Calu3 (cell line): ENCODE measurements at regions not wholly inside any gene's neighbourhood (a gene's known extent, or its start where the extent isn't known, plus 50 kb on each side); places are given as distances from the start of the nearest gene placed in this dataset.

ENCODE experiments used
- BruUV-seq: library from RNA; stranded (reverse); fragments of 400-500 nt; replicated peaks from 2 replicates; lab custom pipeline; 2021; lab: Mats Ljungman, UMichigan
- CTCF ChIA-PET: fragments of 300-600 bp; sonication (Branson Sonifier 250); formaldehyde crosslinking; loops from one replicate; lab custom pipeline; 2022; ENCODE audit warnings: antibody characterized with exemption; lab: Charles Lee
- DNase-seq: peaks from one replicate; pipeline ENCODE4 v3.0.0; 2022
- H3K27ac Mint-ChIP-seq: one replicate; pipeline ENCODE4 v1.8.0; 2022; ENCODE audit warnings: mixed read lengths; ENCODE audit not compliant: unreplicated experiment
- H3K27me3 Mint-ChIP-seq: one replicate; pipeline ENCODE4 v1.8.0; 2022; ENCODE audit warnings: mixed read lengths; ENCODE audit not compliant: unreplicated experiment
- H3K36me3 Mint-ChIP-seq: one replicate; pipeline ENCODE4 v1.8.0; 2022; ENCODE audit warnings: mild to moderate bottlenecking, moderate library complexity, mixed read lengths; ENCODE audit not compliant: insufficient read depth, unreplicated experiment
- H3K4me1 Mint-ChIP-seq: one replicate; pipeline ENCODE4 v1.8.0; 2022; ENCODE audit warnings: mild to moderate bottlenecking, low read depth, mixed read lengths; ENCODE audit not compliant: unreplicated experiment
- H3K4me3 Mint-ChIP-seq: one replicate; pipeline ENCODE4 v1.8.0; 2022; ENCODE audit warnings: mild to moderate bottlenecking, low read depth, moderate library complexity, mixed read lengths; ENCODE audit not compliant: unreplicated experiment
- H3K9me3 Mint-ChIP-seq: one replicate; pipeline ENCODE4 v1.8.0; 2022; ENCODE audit warnings: low read depth, mixed read lengths; ENCODE audit not compliant: unreplicated experiment
- intact Hi-C: fragments of 100-400 bp; cut with micrococcal nuclease; formaldehyde crosslinking; loops from one replicate; pipeline ENCODE4 v1.10.0; 2022; ENCODE audit not compliant: unreplicated experiment
- TF ChIP-seq, protein P1 (sequence below): fragments of 200-600 bp; IDR thresholded peaks from one replicate; pipeline ENCODE4 v1.8.0; 2022; ENCODE audit warnings: antibody characterized with exemption; ENCODE audit not compliant: unreplicated experiment

DNA sequence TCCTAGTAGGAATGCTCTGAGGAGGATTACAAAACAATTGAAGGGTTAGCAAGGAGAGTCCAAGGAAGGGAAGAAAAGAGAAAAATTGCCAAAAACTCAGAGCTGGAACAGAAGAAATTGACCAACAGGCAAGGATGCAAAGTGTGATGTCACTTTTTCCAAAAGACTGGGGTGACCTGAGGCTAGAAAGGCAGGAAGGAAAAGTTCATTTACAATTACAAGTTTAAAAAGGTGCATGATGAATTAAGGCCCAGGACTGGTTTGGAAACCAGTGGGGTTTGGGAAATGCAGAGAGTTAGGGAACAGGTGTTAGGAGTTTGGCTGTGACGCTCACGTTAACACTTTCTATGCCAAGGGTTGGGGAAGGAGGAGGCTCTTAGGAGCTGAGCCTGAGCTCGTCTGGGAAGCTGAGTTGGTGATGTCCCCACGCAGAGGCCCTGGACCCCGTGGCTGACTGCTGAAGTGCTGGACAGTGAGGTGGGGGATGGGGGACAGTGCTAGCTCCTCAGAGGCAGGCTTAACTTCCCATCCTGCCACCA is 92.6 kb upstream of the PODXL start:
- peaks cover 10% of the 10 kb centered on the region for H3K4me1 Mint-ChIP-seq
- H3K4me3 Mint-ChIP-seq: no peak overlapping the region
- no peaks in the 10 kb centered on the region for H3K36me3 Mint-ChIP-seq
- no peak overlapping the region for H3K27ac Mint-ChIP-seq
- CTCF ChIA-PET: no interaction called here
- intact Hi-C loops: no loop called here
- no TSS peak for BruUV-seq
- H3K9me3 Mint-ChIP-seq: no peaks in the 10 kb centered on the region
- peaks cover 37% of the 10 kb centered on the region for H3K27me3 Mint-ChIP-seq
- DNase-seq: no peak
- TF ChIP-seq, protein P1, sequence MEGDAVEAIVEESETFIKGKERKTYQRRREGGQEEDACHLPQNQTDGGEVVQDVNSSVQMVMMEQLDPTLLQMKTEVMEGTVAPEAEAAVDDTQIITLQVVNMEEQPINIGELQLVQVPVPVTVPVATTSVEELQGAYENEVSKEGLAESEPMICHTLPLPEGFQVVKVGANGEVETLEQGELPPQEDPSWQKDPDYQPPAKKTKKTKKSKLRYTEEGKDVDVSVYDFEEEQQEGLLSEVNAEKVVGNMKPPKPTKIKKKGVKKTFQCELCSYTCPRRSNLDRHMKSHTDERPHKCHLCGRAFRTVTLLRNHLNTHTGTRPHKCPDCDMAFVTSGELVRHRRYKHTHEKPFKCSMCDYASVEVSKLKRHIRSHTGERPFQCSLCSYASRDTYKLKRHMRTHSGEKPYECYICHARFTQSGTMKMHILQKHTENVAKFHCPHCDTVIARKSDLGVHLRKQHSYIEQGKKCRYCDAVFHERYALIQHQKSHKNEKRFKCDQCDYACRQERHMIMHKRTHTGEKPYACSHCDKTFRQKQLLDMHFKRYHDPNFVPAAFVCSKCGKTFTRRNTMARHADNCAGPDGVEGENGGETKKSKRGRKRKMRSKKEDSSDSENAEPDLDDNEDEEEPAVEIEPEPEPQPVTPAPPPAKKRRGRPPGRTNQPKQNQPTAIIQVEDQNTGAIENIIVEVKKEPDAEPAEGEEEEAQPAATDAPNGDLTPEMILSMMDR: no peak

DNA sequence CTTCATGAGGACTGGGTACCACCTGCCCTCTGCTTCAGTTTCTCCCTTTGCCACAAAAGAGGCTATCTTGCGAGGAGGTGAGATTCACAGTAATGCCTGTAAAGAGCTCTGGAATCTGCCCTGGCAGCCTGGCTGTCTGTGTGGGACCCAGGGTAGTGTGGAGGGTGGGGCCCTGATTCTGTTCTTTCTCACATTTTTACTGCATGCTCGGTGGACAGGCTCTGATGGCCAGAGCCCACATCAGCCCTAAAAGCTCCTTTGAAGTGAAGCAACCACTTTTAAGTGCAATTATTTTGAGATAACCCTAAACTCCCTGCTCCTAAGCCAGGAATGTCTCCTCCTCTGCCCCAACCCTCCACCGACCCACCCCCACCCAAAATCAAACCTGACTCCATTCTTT is 92.1 kb upstream of the PODXL start:
- DNase-seq: no peak
- intact Hi-C loops: no loop called here
- TF ChIP-seq, protein P1: no peak
- Mint-ChIP-seq H3K4me3 (no peak overlapping the region), H3K27ac (no peak overlapping the region), H3K36me3 (no peaks in the 10 kb centered on the region), H3K4me1 (peaks cover 4% of the 10 kb centered on the region), H3K9me3 (no peaks in the 10 kb centered on the region), H3K27me3 (peaks cover 39% of the 10 kb centered on the region)
- CTCF ChIA-PET: interaction anchor here (0.7 kb wide), 2 partner anchors 8 to 30 kb away, joined by 3 to 4 read pairs; no protein-coding TSS in a partner anchor
- no TSS peak for BruUV-seq

DNA sequence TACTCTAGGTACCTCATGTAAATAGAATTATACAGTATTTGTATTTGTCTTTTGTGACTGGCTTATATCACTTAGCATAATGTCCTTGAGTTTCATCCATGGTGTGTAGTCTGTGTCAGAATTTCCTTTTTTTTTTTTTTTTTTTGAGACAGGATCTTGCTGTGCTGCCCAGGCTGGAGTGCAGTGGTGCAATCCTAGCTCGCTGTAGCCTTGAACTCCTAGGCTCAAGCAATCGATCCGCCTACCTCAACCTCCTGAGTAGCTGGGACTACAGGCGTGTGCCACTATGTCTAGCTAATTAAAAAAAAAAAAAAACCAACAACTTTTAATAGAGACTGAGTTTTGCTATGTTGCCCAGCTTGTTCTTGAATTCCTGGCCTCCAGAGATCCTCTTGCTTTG is 89.8 kb upstream of the PODXL start:
- CTCF ChIA-PET: interaction anchor here (0.7 kb wide), 1 partner anchor 16 kb away, joined by 3 read pairs; no protein-coding TSS in a partner anchor
- Mint-ChIP-seq H3K27ac (no peak overlapping the region), H3K9me3 (no peaks in the 10 kb centered on the region), H3K36me3 (no peaks in the 10 kb centered on the region), H3K4me1 (no peaks in the 10 kb centered on the region), H3K27me3 (peaks cover 58% of the 10 kb centered on the region), H3K4me3 (no peak overlapping the region)
- TF ChIP-seq, protein P1: no peak
- no peak for DNase-seq
- intact Hi-C loops: no loop called here
- no TSS peak for BruUV-seq

DNA sequence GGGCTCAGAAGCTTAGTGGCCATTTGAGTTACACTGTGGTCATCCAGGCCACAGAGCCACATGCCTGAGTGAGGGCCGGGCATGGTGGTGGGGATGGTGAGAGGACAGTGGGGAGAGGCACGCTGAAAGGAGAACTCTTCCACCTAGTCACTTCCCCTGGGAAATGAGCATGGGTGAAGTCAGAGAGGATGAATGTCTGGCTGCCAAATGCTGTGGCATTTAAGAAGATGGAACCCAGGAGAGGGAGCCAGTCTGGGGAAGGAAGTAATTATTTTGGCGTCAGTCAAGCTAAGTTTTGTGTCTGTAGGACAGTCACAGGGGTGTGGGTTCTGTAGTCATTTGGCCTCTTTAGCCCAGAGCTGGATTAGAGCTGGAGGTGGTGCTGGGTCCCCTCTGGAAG is 86.0 kb upstream of the PODXL start:
- no peak overlapping the region for H3K4me3 Mint-ChIP-seq
- no peak overlapping the region for H3K27ac Mint-ChIP-seq
- no TSS peak for BruUV-seq

More for the DNA sequence above, 86.0 kb upstream of the PODXL start:
- Mint-ChIP-seq H3K36me3 (no peaks in the 10 kb centered on the region), H3K27me3 (peaks cover 55% of the 10 kb centered on the region), H3K9me3 (no peaks in the 10 kb centered on the region), H3K4me1 (no peaks in the 10 kb centered on the region)
- CTCF ChIA-PET: no interaction called here
- DNase-seq: no peak
- TF ChIP-seq, protein P1: no peak
- intact Hi-C loops: no loop called here
